ENCODE measurements at regions not wholly inside any gene's neighbourhood (a gene's known extent, or its start where the extent isn't known, plus 50 kb on each side); places are given as distances from the start of the nearest gene placed in this dataset.

DNA sequence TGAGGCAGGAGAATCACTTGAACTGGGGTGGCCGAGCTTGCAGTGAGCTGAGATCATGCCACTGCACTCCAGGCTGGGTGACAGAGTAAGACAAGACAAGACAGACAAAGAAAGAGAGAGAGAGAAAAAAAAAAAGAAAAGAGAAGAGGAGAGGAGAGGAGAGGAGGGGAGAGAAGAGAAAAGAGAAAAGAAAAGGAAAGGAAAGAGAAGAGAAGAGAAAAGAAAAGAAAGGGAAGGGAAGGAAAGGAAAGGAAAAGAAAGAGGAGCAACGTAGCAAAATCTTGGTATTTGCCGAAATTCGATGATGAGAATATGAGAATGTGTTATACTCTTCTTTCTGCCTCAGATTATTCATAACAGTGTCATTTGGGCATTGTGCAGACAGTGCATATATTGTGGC, 101.2 kb upstream of the PFKP start:
- TF ChIP-seq SP1 (IDR thresholded peaks at IDR 0.05) (no peak), FOXM1 (IDR thresholded peaks at IDR 0.05; ENCODE audit: borderline replicate concordance) (no peak), BHLHE40 (IDR thresholded peaks at IDR 0.05; ENCODE audit: borderline replicate concordance) (no peak), LEF1 (IDR thresholded peaks at IDR 0.05; ENCODE audit: borderline replicate concordance) (no peak), ELF4 (IDR thresholded peaks at IDR 0.05) (no peak), NFRKB (IDR thresholded peaks at IDR 0.05) (no peak), SUZ12 (IDR thresholded peaks at IDR 0.05) (no peak), ARNT (IDR thresholded peaks at IDR 0.05) (no peak), CTBP1 (IDR thresholded peaks at IDR 0.05; ENCODE audit: borderline replicate concordance) (no peak), ZNF384 (IDR thresholded peaks at IDR 0.05) (no peak)
- TF ChIP-seq, protein P1, sequence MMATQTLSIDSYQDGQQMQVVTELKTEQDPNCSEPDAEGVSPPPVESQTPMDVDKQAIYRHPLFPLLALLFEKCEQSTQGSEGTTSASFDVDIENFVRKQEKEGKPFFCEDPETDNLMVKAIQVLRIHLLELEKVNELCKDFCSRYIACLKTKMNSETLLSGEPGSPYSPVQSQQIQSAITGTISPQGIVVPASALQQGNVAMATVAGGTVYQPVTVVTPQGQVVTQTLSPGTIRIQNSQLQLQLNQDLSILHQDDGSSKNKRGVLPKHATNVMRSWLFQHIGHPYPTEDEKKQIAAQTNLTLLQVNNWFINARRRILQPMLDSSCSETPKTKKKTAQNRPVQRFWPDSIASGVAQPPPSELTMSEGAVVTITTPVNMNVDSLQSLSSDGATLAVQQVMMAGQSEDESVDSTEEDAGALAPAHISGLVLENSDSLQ (IDR thresholded peaks at IDR 0.05): no peak
